PFSK-1 (cell line): ENCODE measurements at regions not wholly inside any gene's neighbourhood (a gene's known extent, or its start where the extent isn't known, plus 50 kb on each side); places are given as distances from the start of the nearest gene placed in this dataset.

Experiments used
- FOXP2 ChIP-seq: optimal IDR thresholded peaks from 2 replicates; pipeline ENCODE3; 2011; ENCODE audit warnings: borderline replicate concordance, control low read depth, inconsistent platforms; ENCODE audit not compliant: insufficient read depth; ENCODE audit errors: extremely low read length, extremely low read depth
- POLR2AphosphoS5 ChIP-seq: IDR thresholded peaks from 2 replicates; pipeline ENCODE4 v1.6.1; 2012; ENCODE audit warnings: low read depth, mild to moderate bottlenecking, control low read depth, low read length, moderate library complexity
- REST ChIP-seq, 2 experiments: IDR thresholded peaks; 2 replicates each; pipeline versions ENCODE4 v1.6.1 to v1.8.0; 2011 to 2012; ENCODE audit warnings: low read depth in 2 of 2, low read length in 2 of 2, control low read depth in 1 of 2, inconsistent platforms in 1 of 2, mild to moderate bottlenecking in 1 of 2, moderate library complexity in 1 of 2; ENCODE audit not compliant: insufficient read depth in 1 of 2
- SIN3A ChIP-seq: IDR thresholded peaks from 2 replicates; pipeline ENCODE4 v1.6.1; 2012; ENCODE audit warnings: mild to moderate bottlenecking, low read length, moderate library complexity, borderline replicate concordance; ENCODE audit not compliant: insufficient read depth
- TAF1 ChIP-seq: IDR thresholded peaks from 2 replicates; pipeline ENCODE4 v1.6.1; 2012; ENCODE audit warnings: low read length, control low read depth, borderline replicate concordance; ENCODE audit not compliant: insufficient read depth

GRCh38 chr1:78715181-78715661 is 65.6 kb downstream of the IFI44 start:
- TF ChIP-seq POLR2AphosphoS5 (no peak), TAF1 (no peak), SIN3A (no peak), REST (IDR thresholded peaks at IDR 0.05; ENCODE audit: insufficient read depth in 1 of 2, low read depth in 2 of 2, low read length in 2 of 2) (no peak), FOXP2 (no peak)
